OCI-LY3 (cell line): ENCODE measurements at regions not wholly inside any gene's neighbourhood (a gene's known extent, or its start where the extent isn't known, plus 50 kb on each side); places are given as distances from the start of the nearest gene placed in this dataset.

Experiments
- H2AFZ ChIP-seq: fragments of 200-600, 300-600 bp; shearing (Covaris generic); 2 replicates; pipeline ENCODE4 v1.6.0; 2014; ENCODE audit warnings: antibody characterized with exemption, low read depth, low read length
- H3K27ac ChIP-seq: fragments of 200-600, 300-600 bp; sonication (generic); 2 replicates; pipeline ENCODE4 v1.5.1; 2014; ENCODE audit warnings: mild to moderate bottlenecking, low read length, moderate library complexity, mixed read lengths
- H3K27me3 ChIP-seq: fragments of 200-600, 300-600 bp; sonication (generic); 2 replicates; pipeline ENCODE4 v1.6.1; 2014; ENCODE audit warnings: low read depth, low read length, mixed read lengths
- H3K36me3 ChIP-seq: fragments of 200-600, 300-600 bp; sonication (generic); replicated peaks from 2 replicates; pipeline ENCODE3; 2014; ENCODE audit warnings: low read depth, low read length, mixed read lengths
- H3K4me1 ChIP-seq: fragments of 300-600, 200-600 bp; sonication (generic); 2 replicates; pipeline ENCODE4 v1.6.1; 2014; ENCODE audit warnings: low read length, mixed read lengths
- H3K4me2 ChIP-seq: fragments of 200-600, 300-600 bp; sonication (generic); 2 replicates; pipeline ENCODE4 v1.6.1; 2014; ENCODE audit warnings: low read length, mixed read lengths
- H3K4me3 ChIP-seq: fragments of 300-600, 200-600 bp; sonication (generic); 2 replicates; pipeline ENCODE4 v1.5.1; 2014; ENCODE audit warnings: antibody characterized with exemption, mild to moderate bottlenecking, low read length, moderate library complexity
- H3K79me2 ChIP-seq: fragments of 300-600, 200-600 bp; shearing (Covaris generic); 2 replicates; pipeline ENCODE4 v1.6.1; 2014; ENCODE audit warnings: mild to moderate bottlenecking, low read length, mixed read lengths
- H3K9ac ChIP-seq: fragments of 300-600, 200-600 bp; shearing (Covaris generic); 2 replicates; pipeline ENCODE4 v1.6.0; 2014; ENCODE audit warnings: mild to moderate bottlenecking, low read length, moderate library complexity
- H3K9me3 ChIP-seq: fragments of 200-600, 300-600 bp; shearing (Covaris generic); 2 replicates; pipeline ENCODE4 v1.6.1; 2014; ENCODE audit warnings: low read length, mixed read lengths; ENCODE audit not compliant: insufficient read depth
- H4K20me1 ChIP-seq: fragments of 200-600, 300-600 bp; sonication (generic); 2 replicates; pipeline ENCODE4 v1.6.1; 2016; ENCODE audit warnings: low read length, mixed read lengths; ENCODE audit not compliant: insufficient read depth
- EZH2phosphoT487 ChIP-seq: fragments of 200-600 bp; shearing (Covaris generic); IDR thresholded peaks from 2 replicates; pipeline ENCODE4 v1.6.1; 2018; ENCODE audit warnings: antibody characterized with exemption, mixed run types, low read depth
- TF ChIP-seq, protein P1 (sequence below): fragments of 200-600, 300-600 bp; sonication (generic); IDR thresholded peaks from 2 replicates; pipeline ENCODE4 v1.5.1; 2014; ENCODE audit warnings: antibody characterized with exemption, low read length, low read depth

- H3K79me2 ChIP-seq = no peaks in the 10 kb centered on the region
- H3K9me3 ChIP-seq = no peaks in the 10 kb centered on the region
- no peaks in the 10 kb centered on the region for H4K20me1 ChIP-seq
- no peak overlapping the region for H3K4me3 ChIP-seq
- H3K27ac ChIP-seq = no peak overlapping the region
- H3K4me1 ChIP-seq = no peaks in the 10 kb centered on the region
- no peaks in the 10 kb centered on the region for H3K27me3 ChIP-seq
- H3K4me2 ChIP-seq = no peak overlapping the region
- TF ChIP-seq, protein P1, sequence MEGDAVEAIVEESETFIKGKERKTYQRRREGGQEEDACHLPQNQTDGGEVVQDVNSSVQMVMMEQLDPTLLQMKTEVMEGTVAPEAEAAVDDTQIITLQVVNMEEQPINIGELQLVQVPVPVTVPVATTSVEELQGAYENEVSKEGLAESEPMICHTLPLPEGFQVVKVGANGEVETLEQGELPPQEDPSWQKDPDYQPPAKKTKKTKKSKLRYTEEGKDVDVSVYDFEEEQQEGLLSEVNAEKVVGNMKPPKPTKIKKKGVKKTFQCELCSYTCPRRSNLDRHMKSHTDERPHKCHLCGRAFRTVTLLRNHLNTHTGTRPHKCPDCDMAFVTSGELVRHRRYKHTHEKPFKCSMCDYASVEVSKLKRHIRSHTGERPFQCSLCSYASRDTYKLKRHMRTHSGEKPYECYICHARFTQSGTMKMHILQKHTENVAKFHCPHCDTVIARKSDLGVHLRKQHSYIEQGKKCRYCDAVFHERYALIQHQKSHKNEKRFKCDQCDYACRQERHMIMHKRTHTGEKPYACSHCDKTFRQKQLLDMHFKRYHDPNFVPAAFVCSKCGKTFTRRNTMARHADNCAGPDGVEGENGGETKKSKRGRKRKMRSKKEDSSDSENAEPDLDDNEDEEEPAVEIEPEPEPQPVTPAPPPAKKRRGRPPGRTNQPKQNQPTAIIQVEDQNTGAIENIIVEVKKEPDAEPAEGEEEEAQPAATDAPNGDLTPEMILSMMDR = no peak
- TF ChIP-seq EZH2phosphoT487 = no peak
- no peak overlapping the region for H3K9ac ChIP-seq
- no peak overlapping the region for H2AFZ ChIP-seq
- no peaks in the 10 kb centered on the region for H3K36me3 ChIP-seq
These were observed 290.6 kb upstream of the ADCY2 start for GRCh38 chr5:7105358-7105757.

- Histone ChIP-seq H3K9me3 (no peaks in the 10 kb centered on the region), H3K4me2 (no peak overlapping the region), H4K20me1 (no peaks in the 10 kb centered on the region), H3K27me3 (no peaks in the 10 kb centered on the region), H3K36me3 (no peaks in the 10 kb centered on the region), H2AFZ (no peak overlapping the region), H3K9ac (no peak overlapping the region), H3K4me1 (no peaks in the 10 kb centered on the region), H3K79me2 (no peaks in the 10 kb centered on the region), H3K27ac (no peak overlapping the region), H3K4me3 (no peak overlapping the region)
- TF ChIP-seq, protein P1 = no peak
- TF ChIP-seq EZH2phosphoT487 = no peak
These were observed 278.0 kb upstream of the ADCY2 start for GRCh38 chr5:7117961-7118360.

DNA sequence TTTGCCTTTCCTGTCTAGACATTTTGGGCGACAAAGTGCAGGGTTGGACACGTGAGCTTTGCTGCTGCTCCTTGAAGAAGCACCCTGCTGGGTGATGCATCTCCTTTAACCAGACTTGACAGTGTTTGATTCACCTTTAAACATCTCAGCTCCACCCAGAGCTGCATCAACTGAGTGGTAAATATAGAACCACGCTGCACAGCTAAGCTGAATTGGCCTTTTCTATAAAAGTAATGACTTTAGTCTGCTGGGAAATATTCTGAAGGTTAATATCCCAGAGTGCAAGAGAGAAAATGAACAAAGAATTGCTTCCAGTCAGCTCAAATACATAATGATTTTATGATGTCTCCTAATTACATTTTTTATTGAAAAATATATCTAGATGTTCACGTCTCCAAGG, 264.3 kb upstream of the ADCY2 start:
- no peak overlapping the region for H2AFZ ChIP-seq
- H3K79me2 ChIP-seq = no peaks in the 10 kb centered on the region
- H3K27ac ChIP-seq = no peak overlapping the region
- TF ChIP-seq, protein P1 = no peak
- no peak for TF ChIP-seq EZH2phosphoT487
- H3K4me1 ChIP-seq = no peaks in the 10 kb centered on the region
- H3K9me3 ChIP-seq = no peaks in the 10 kb centered on the region
- H3K27me3 ChIP-seq = no peaks in the 10 kb centered on the region
- no peaks in the 10 kb centered on the region for H4K20me1 ChIP-seq
- H3K4me2 ChIP-seq = no peak overlapping the region
- no peak overlapping the region for H3K4me3 ChIP-seq
- no peaks in the 10 kb centered on the region for H3K36me3 ChIP-seq
- H3K9ac ChIP-seq = no peak overlapping the region

DNA sequence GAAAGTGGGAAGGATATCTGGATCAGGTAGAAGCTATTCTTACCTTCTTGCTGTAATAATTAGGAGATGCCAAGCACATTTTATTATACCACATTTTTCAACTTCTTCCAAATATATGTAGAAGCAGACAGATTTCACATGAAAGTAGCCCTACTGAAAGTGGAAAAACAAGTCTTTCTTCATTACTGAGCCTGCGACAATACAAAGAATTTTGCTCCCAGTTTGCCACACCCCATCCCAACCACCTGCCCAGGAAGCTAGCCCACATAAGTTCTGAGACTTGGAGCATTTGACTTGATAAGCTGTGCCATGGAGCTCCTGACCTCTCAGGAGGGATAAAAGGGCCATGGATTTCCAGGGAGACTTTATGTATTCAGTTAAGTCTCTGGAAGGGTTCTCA, 249.1 kb upstream of the ADCY2 start:
- Histone ChIP-seq H3K27ac (no peak overlapping the region), H3K9ac (no peak overlapping the region), H3K4me2 (no peak overlapping the region), H3K4me3 (no peak overlapping the region), H2AFZ (no peak overlapping the region), H4K20me1 (no peaks in the 10 kb centered on the region), H3K9me3 (no peaks in the 10 kb centered on the region), H3K4me1 (no peaks in the 10 kb centered on the region), H3K79me2 (no peaks in the 10 kb centered on the region), H3K36me3 (no peaks in the 10 kb centered on the region), H3K27me3 (no peaks in the 10 kb centered on the region)
- TF ChIP-seq, protein P1 = no peak
- no peak for TF ChIP-seq EZH2phosphoT487
